ENCODE measurements at regions not wholly inside any gene's neighbourhood (a gene's known extent, or its start where the extent isn't known, plus 50 kb on each side); places are given as distances from the start of the nearest gene placed in this dataset.
"Not testable (repeated sequence)": the region's sequence is repeated elsewhere in the genome, so short reads cannot be mapped to it uniquely, and the experiment has no call there.

GRCh38 chr15:79641841-79642240 lies 209.7 kb downstream of the MINAR1 start:
- Histone ChIP-seq H3K4me3 (ENCODE audit: low read length) (no peak overlapping the region), H3K4me2 (ENCODE audit: low read length) (no peak overlapping the region), H4K20me1 (ENCODE audit: low read length) (no peaks in the 10 kb centered on the region), H3K4me1 (ENCODE audit: insufficient read depth, low read length) (peaks cover 14% of the 10 kb centered on the region), H3K79me2 (ENCODE audit: low read length) (no peaks in the 10 kb centered on the region), H3K9ac (ENCODE audit: low read length) (no peak overlapping the region), H3K27ac (ENCODE audit: low read length) (no peak overlapping the region), H2AFZ (ENCODE audit: low read length) (no peak overlapping the region), H3K9me3 (ENCODE audit: low read length) (no peaks in the 10 kb centered on the region), H3K27me3 (ENCODE audit: low read length) (no peaks in the 10 kb centered on the region), H3K9me2 (replicated peaks; ENCODE audit: low read length) (no peaks in the 10 kb centered on the region), H3K36me3 (ENCODE audit: low read depth, low read length) (no peaks in the 10 kb centered on the region), H3F3A (ENCODE audit: low read length, unreplicated experiment) (no peaks in the 10 kb centered on the region)
- CTCF ChIA-PET = no interaction called here
- BruUV-seq (replicated peaks) = no TSS peak
- ATAC-seq = no peak
- DNase-seq = no peak
- POLR2A ChIA-PET (ENCODE audit: unreplicated experiment) = no interaction called here
- TF ChIP-seq CTCF (conservative IDR thresholded peaks at IDR 0.05; ENCODE audit: low read depth, low read length) = no peak
- no peak for TF ChIP-seq EZH2phosphoT487 (IDR thresholded peaks at IDR 0.05; ENCODE audit: borderline replicate concordance, low read length)
- no peak for TF ChIP-seq EZH2 (IDR thresholded peaks at IDR 0.05; ENCODE audit: low read length, unreplicated experiment)
- intact Hi-C loops (cut with micrococcal nuclease) = no loop called here

GRCh38 chr15:79643393-79643792 lies 211.3 kb downstream of the MINAR1 start:
- no peaks in the 10 kb centered on the region for H3F3A ChIP-seq (ENCODE audit: low read length, unreplicated experiment)
- no peak overlapping the region for H3K4me2 ChIP-seq (ENCODE audit: low read length)
- H3K79me2 ChIP-seq (ENCODE audit: low read length) = no peaks in the 10 kb centered on the region
- no TSS peak for BruUV-seq (replicated peaks)
- H3K4me1 ChIP-seq (ENCODE audit: insufficient read depth, low read length) = peaks cover 14% of the 10 kb centered on the region
- DNase-seq (no peak), ATAC-seq (no peak)
- H2AFZ ChIP-seq (ENCODE audit: low read length) = no peak overlapping the region
- H4K20me1 ChIP-seq (ENCODE audit: low read length) = no peaks in the 10 kb centered on the region
- H3K4me3 ChIP-seq (ENCODE audit: low read length) = no peak overlapping the region
- H3K27ac ChIP-seq (ENCODE audit: low read length) = no peak overlapping the region
- no peak overlapping the region for H3K9ac ChIP-seq (ENCODE audit: low read length)
- intact Hi-C loops (cut with micrococcal nuclease) = no loop called here
- H3K9me3 ChIP-seq (ENCODE audit: low read length) = no peaks in the 10 kb centered on the region
- H3K36me3 ChIP-seq (ENCODE audit: low read depth, low read length) = no peaks in the 10 kb centered on the region
- H3K9me2 ChIP-seq (replicated peaks; ENCODE audit: low read length) = no peaks in the 10 kb centered on the region
- TF ChIP-seq EZH2phosphoT487 (IDR thresholded peaks at IDR 0.05; ENCODE audit: borderline replicate concordance, low read length) (no peak), CTCF (conservative IDR thresholded peaks at IDR 0.05; ENCODE audit: low read depth, low read length) (no peak), EZH2 (IDR thresholded peaks at IDR 0.05; ENCODE audit: low read length, unreplicated experiment) (no peak)
- ChIA-PET POLR2A (ENCODE audit: unreplicated experiment) (no interaction called here), CTCF (no interaction called here)
- no peaks in the 10 kb centered on the region for H3K27me3 ChIP-seq (ENCODE audit: low read length)

GRCh38 chr15:79644091-79644490 lies 212.0 kb downstream of the MINAR1 start:
- no peak for ATAC-seq
- Histone ChIP-seq H4K20me1 (ENCODE audit: low read length) (no peaks in the 10 kb centered on the region), H2AFZ (ENCODE audit: low read length) (no peak overlapping the region), H3K9me2 (replicated peaks; ENCODE audit: low read length) (no peaks in the 10 kb centered on the region), H3K27ac (ENCODE audit: low read length) (no peak overlapping the region), H3K79me2 (ENCODE audit: low read length) (no peaks in the 10 kb centered on the region), H3K27me3 (ENCODE audit: low read length) (no peaks in the 10 kb centered on the region), H3F3A (ENCODE audit: low read length, unreplicated experiment) (no peaks in the 10 kb centered on the region), H3K4me1 (ENCODE audit: insufficient read depth, low read length) (peaks cover 14% of the 10 kb centered on the region), H3K4me3 (ENCODE audit: low read length) (no peak overlapping the region), H3K9me3 (ENCODE audit: low read length) (no peaks in the 10 kb centered on the region), H3K9ac (ENCODE audit: low read length) (no peak overlapping the region), H3K36me3 (ENCODE audit: low read depth, low read length) (no peaks in the 10 kb centered on the region), H3K4me2 (ENCODE audit: low read length) (no peak overlapping the region)
- DNase-seq = peak; percentile 57
- ChIA-PET POLR2A (ENCODE audit: unreplicated experiment) (no interaction called here), CTCF (no interaction called here)
- intact Hi-C loops (cut with micrococcal nuclease) = no loop called here
- TF ChIP-seq EZH2phosphoT487 (IDR thresholded peaks at IDR 0.05; ENCODE audit: borderline replicate concordance, low read length) = no peak
- no TSS peak for BruUV-seq (replicated peaks)

GRCh38 chr15:79652972-79653371 lies 220.8 kb downstream of the MINAR1 start:
- not testable (repeated sequence) for H3K27ac ChIP-seq (ENCODE audit: low read length); ATAC-seq

More at GRCh38 chr15:79652972-79653371, 220.8 kb downstream of the MINAR1 start:
- H3F3A ChIP-seq (ENCODE audit: low read length, unreplicated experiment); H3K36me3 ChIP-seq (ENCODE audit: low read depth, low read length); intact Hi-C loops (cut with micrococcal nuclease); POLR2A ChIA-PET (ENCODE audit: unreplicated experiment); H2AFZ ChIP-seq (ENCODE audit: low read length); H3K4me2 ChIP-seq (ENCODE audit: low read length); H3K4me1 ChIP-seq (ENCODE audit: insufficient read depth, low read length); H3K27me3 ChIP-seq (ENCODE audit: low read length); H4K20me1 ChIP-seq (ENCODE audit: low read length); H3K9me3 ChIP-seq (ENCODE audit: low read length); H3K9ac ChIP-seq (ENCODE audit: low read length); CTCF ChIA-PET; H3K4me3 ChIP-seq (ENCODE audit: low read length); H3K79me2 ChIP-seq (ENCODE audit: low read length); BruUV-seq (replicated peaks); H3K9me2 ChIP-seq (replicated peaks; ENCODE audit: low read length): not testable (repeated sequence)
- DNase-seq = peak; percentile 17

Data from PC-3 (cell line).